ENCODE measurements at regions not wholly inside any gene's neighbourhood (a gene's known extent, or its start where the extent isn't known, plus 50 kb on each side); places are given as distances from the start of the nearest gene placed in this dataset.

DNA sequence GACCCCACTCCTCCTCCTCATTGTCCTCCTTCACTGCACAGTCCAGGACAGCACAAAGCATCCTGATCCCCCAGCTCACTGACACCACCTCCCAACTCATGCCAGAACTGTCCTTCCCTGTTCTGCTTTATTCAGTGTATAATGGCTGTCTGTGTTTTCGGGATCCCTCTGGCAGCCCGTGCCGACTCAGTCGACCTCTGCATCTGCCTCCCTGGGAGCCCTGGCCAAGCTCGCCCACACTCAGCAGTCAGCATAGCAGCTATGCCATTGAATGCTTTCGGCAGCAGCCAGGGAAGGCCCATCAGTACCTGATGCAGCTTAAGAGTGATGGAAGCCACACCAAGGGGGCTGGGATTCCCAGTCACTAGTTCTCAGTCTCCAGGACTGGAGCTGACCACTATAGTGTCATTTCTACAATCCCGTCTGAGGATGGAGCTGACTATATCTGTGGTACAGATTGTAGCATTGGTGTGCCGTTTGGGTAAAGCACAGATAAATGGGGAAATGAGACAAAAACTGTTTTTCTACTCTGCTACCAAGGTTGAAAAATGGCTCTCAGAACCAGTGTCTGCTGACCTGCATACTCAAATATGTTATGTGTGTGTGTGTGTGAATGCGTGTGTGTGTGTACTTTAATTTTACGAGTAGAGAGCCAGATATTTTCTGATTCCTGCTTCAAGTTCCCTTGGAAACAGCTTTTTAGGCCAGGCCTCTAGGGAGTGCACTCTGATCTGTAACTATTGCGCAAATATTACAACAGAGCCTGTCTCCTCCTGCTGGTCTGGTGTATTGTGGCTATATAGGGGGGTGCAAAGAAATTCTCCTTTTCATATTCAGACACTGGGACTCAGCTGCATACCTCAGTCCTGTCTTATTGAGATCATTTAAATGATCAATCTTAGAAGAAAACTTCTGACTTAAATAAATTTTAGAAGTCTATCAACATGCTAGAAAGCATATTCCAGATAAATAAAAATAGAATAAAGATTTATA, 78.8 kb upstream of the TOP3B start:
- Histone ChIP-seq H3K4me1 (replicated peaks in 1 of 4; ENCODE audit: control insufficient read depth in 3 of 4, insufficient read depth in 4 of 4, low read length in 3 of 4) (peaks cover 0 to 3% (median 0%) of the 10 kb centered on the region in 4 experiments; a peak in 3 of 7 replicates), H2BK12ac (ENCODE audit: low read depth, low read length) (no peak overlapping the region), H2BK5ac (ENCODE audit: low read depth, low read length) (no peak overlapping the region), H2BK15ac (ENCODE audit: low read length) (no peak overlapping the region; the same call in 1 of the 2 replicates), H2BK120ac (replicated peaks; ENCODE audit: low read depth, low read length) (no peak overlapping the region), H2AK5ac (ENCODE audit: low read depth, low read length) (no peak overlapping the region), H4K8ac (ENCODE audit: extremely low read depth, insufficient read depth, low read length) (no peak overlapping the region), H4K5ac (ENCODE audit: insufficient read length, low read depth, low read length) (no peak overlapping the region), H4K20me1 (replicated peaks in 1 of 2; ENCODE audit: control insufficient read depth in 1 of 2, insufficient read depth in 2 of 2, low read length in 2 of 2) (no peaks in the 10 kb centered on the region), H3K79me2 (ENCODE audit: control insufficient read depth in 1 of 2, insufficient read depth in 2 of 2, low read length in 2 of 2) (no peaks in the 10 kb centered on the region), H3K23me2 (ENCODE audit: low read depth, low read length) (no peaks in the 10 kb centered on the region), H3K56ac (replicated peaks; ENCODE audit: insufficient read length, low read depth, low read length) (no peak overlapping the region), H3K4me2 (ENCODE audit: insufficient read depth in 1 of 2, low read depth in 2 of 2, low read length in 2 of 2) (no peak overlapping the region), H3K4ac (replicated peaks; ENCODE audit: insufficient read length, low read depth, low read length) (no peak overlapping the region), H3K79me1 (ENCODE audit: low read depth, low read length) (no peaks in the 10 kb centered on the region), H3K9me3 (ENCODE audit: insufficient read depth in 2 of 2, low read depth in 1 of 2, low read length in 1 of 2) (no peaks in the 10 kb centered on the region), H3K27ac (ENCODE audit: low read depth, low read length) (no peak overlapping the region), H3K23ac (ENCODE audit: insufficient read length) (no peak overlapping the region), H2AFZ (ENCODE audit: low read length) (no peak overlapping the region), H4K91ac (replicated peaks; ENCODE audit: insufficient read length, low read length) (peak overlapping the region; percentile 16), H3K27me3 (replicated peaks in 1 of 4; ENCODE audit: control insufficient read depth in 3 of 4, extremely low read depth in 1 of 4, insufficient read depth in 3 of 4, low read length in 3 of 4) (peaks cover 50 to 87% (median 81%) of the 10 kb centered on the region in 4 experiments), H3K18ac (ENCODE audit: extremely low read depth, low read length) (no peak overlapping the region), H3K9ac (replicated peaks in 1 of 4; ENCODE audit: extremely low read depth in 1 of 4, low read depth in 3 of 4, low read length in 3 of 4) (no peak overlapping the region), H3K36me3 (ENCODE audit: control insufficient read depth in 2 of 4, insufficient read depth in 4 of 4, low read length in 3 of 4) (no peaks in the 10 kb centered on the region), H3K4me3 (ENCODE audit: extremely low read depth in 1 of 4, insufficient read depth in 2 of 4, low read depth in 3 of 4, low read length in 4 of 4) (no peak overlapping the region), H2BK20ac (ENCODE audit: low read length) (no peak overlapping the region), H3K14ac (ENCODE audit: insufficient read length) (no peak overlapping the region)
- WGBS, 2 experiments (ENCODE audit: extremely low coverage in 1 of 2, insufficient coverage in 1 of 2, insufficient read length in 1 of 2, insufficient replicate concordance in 2 of 2, low coverage in 1 of 2, low lambda C conversion rate in 2 of 2, missing lambda C conversion rate in 1 of 2): 75% methylated on average over 11 of the region's 11 CpGs; no CpG with 5 or more reads in 1 of the 2 experiments
- ChIA-PET CTCF (ENCODE audit: partially characterized antibody) (interaction anchor here (0.5 to 3.3 kb wide), 37 partner anchors 9 to 165 kb away, joined by 3 to 19 read pairs (median 3); no protein-coding TSS in a partner anchor), POLR2A (ENCODE audit: partially characterized antibody) (no interaction called here)
- DNase-seq (ENCODE audit: low read depth in 1 of 2, low spot score in 2 of 2): no peak
- FAIRE-seq: no peak
- TF ChIP-seq KDM4A (IDR thresholded peaks at IDR 0.05; ENCODE audit: low read depth, low read length, severe bottlenecking) (no peak), FOSL1 (IDR thresholded peaks at IDR 0.05; ENCODE audit: insufficient read depth, low read depth, low read length) (no peak), SRF (IDR thresholded peaks at IDR 0.05; ENCODE audit: low read depth, low read length) (no peak), HDAC2 (IDR thresholded peaks at IDR 0.05; ENCODE audit: borderline replicate concordance in 1 of 2, low read depth in 2 of 2, low read length in 2 of 2) (no peak), TEAD4 (IDR thresholded peaks at IDR 0.05; ENCODE audit: low read depth, low read length) (no peak), TCF12 (IDR thresholded peaks at IDR 0.05; ENCODE audit: low read depth, low read length) (no peak)
